Fibroblast of lung (primary cell): ENCODE measurements at regions not wholly inside any gene's neighbourhood (a gene's known extent, or its start where the extent isn't known, plus 50 kb on each side); places are given as distances from the start of the nearest gene placed in this dataset.

Experiments used
- CTCF ChIP-seq, 2 donors: IDR thresholded peaks in 1 of 2; conservative IDR thresholded peaks in 1 of 2; 1 replicate in 1 of 2; 2 replicates in 1 of 2; pipeline ENCODE4 v1.5.1; 2011 to 2012; ENCODE audit warnings: low read length in 2 of 2, control low read depth in 1 of 2, inconsistent platforms in 1 of 2, low read depth in 1 of 2, mild to moderate bottlenecking in 1 of 2
- EZH2 ChIP-seq: IDR thresholded peaks from 2 replicates; pipeline ENCODE4 v1.5.1; 2012; ENCODE audit warnings: low read length, control low read depth, mild to moderate bottlenecking; ENCODE audit errors: missing control alignments

GRCh38 chr15:94125698-94126097 lies 105.7 kb upstream of the MCTP2 start:
- TF ChIP-seq CTCF (conservative IDR thresholded peaks at IDR 0.05 in 1 of 2, IDR thresholded peaks at IDR 0.05 in 1 of 2; ENCODE audit: low read depth in 1 of 2, low read length in 2 of 2) (no peak), EZH2 (no peak)
